ENCODE measurements at regions not wholly inside any gene's neighbourhood (a gene's known extent, or its start where the extent isn't known, plus 50 kb on each side); places are given as distances from the start of the nearest gene placed in this dataset.

- no peak for TF ChIP-seq EZH2 (IDR thresholded peaks at IDR 0.05; ENCODE audit: insufficient read depth, low read length)
- TF ChIP-seq CTCF (IDR thresholded peaks at IDR 0.05; ENCODE audit: insufficient read depth, low read depth, low read length), result no peak
Measured at GRCh38 chr21:40902993-40903392, 56.0 kb upstream of the DSCAM start.

Measured in astrocyte (in vitro differentiated cells and primary cell).